ENCODE measurements at regions not wholly inside any gene's neighbourhood (a gene's known extent, or its start where the extent isn't known, plus 50 kb on each side); places are given as distances from the start of the nearest gene placed in this dataset.

- TF ChIP-seq CTCF (conservative IDR thresholded peaks at IDR 0.05 in 1 of 2, IDR thresholded peaks at IDR 0.05 in 1 of 2; ENCODE audit: low read depth in 1 of 2, low read length in 2 of 2) (no peak), EZH2 (IDR thresholded peaks at IDR 0.05; ENCODE audit: low read length, missing control alignments) (no peak)
Observed at GRCh38 chr2:129014432-129014831, 695.8 kb upstream of the HS6ST1 start.
